ENCODE measurements at regions not wholly inside any gene's neighbourhood (a gene's known extent, or its start where the extent isn't known, plus 50 kb on each side); places are given as distances from the start of the nearest gene placed in this dataset.

- DNase-seq (ENCODE audit: low read depth), result no peak
- H3K4me3 ChIP-seq (ENCODE audit: low read length), result no peak overlapping the region
- TF ChIP-seq CTCF (conservative IDR thresholded peaks at IDR 0.05; ENCODE audit: low read length), result no peak
Observed at GRCh38 chr16:61382435-61382834, 653.8 kb downstream of the CDH8 start.

GRCh38 chr16:61379311-61379710, 656.9 kb downstream of the CDH8 start:
- DNase-seq (ENCODE audit: low read depth), result no peak
- H3K4me3 ChIP-seq (ENCODE audit: low read length), result no peak overlapping the region
- TF ChIP-seq CTCF (conservative IDR thresholded peaks at IDR 0.05; ENCODE audit: low read length), result no peak

GRCh38 chr16:61374071-61374470, 662.2 kb downstream of the CDH8 start:
- TF ChIP-seq CTCF (conservative IDR thresholded peaks at IDR 0.05; ENCODE audit: low read length), result no peak
- H3K4me3 ChIP-seq (ENCODE audit: low read length), result no peak overlapping the region
- DNase-seq (ENCODE audit: low read depth), result no peak

GRCh38 chr16:61371881-61372280, 664.4 kb downstream of the CDH8 start:
- no peak for DNase-seq (ENCODE audit: low read depth)
- H3K4me3 ChIP-seq (ENCODE audit: low read length), result no peak overlapping the region
- TF ChIP-seq CTCF (conservative IDR thresholded peaks at IDR 0.05; ENCODE audit: low read length), result no peak

- H3K4me3 ChIP-seq (ENCODE audit: low read length), result no peak overlapping the region
- no peak for DNase-seq (ENCODE audit: low read depth)
- no peak for TF ChIP-seq CTCF (conservative IDR thresholded peaks at IDR 0.05; ENCODE audit: low read length)
Observed at GRCh38 chr16:61371388-61371787, 664.9 kb downstream of the CDH8 start.

GRCh38 chr16:61370564-61370963, 665.7 kb downstream of the CDH8 start:
- no peak overlapping the region for H3K4me3 ChIP-seq (ENCODE audit: low read length)
- no peak for TF ChIP-seq CTCF (conservative IDR thresholded peaks at IDR 0.05; ENCODE audit: low read length)
- DNase-seq (ENCODE audit: low read depth), result no peak

- no peak overlapping the region for H3K4me3 ChIP-seq (ENCODE audit: low read length)
- no peak for DNase-seq (ENCODE audit: low read depth)
- TF ChIP-seq CTCF (conservative IDR thresholded peaks at IDR 0.05; ENCODE audit: low read length), result no peak
Observed at GRCh38 chr16:61366006-61366405, 670.2 kb downstream of the CDH8 start.

Data from AG10803 (cell line).